WERI-Rb-1 (cell line): ENCODE measurements at regions not wholly inside any gene's neighbourhood (a gene's known extent, or its start where the extent isn't known, plus 50 kb on each side); places are given as distances from the start of the nearest gene placed in this dataset.

Experiments
- DNase-seq: peaks from one replicate; pipeline ENCODE4 v3.0.0-alpha.2; 2020
- H3K27ac ChIP-seq: fragments of 250-450 bp; sonication (Bioruptor Pico); 2 replicates; pipeline ENCODE4 v1.5.1; 2020; ENCODE audit warnings: mild to moderate bottlenecking, moderate library complexity
- H3K27me3 ChIP-seq: fragments of 250-450 bp; sonication (Bioruptor Pico); 2 replicates; pipeline ENCODE4 v1.5.1; 2021; ENCODE audit warnings: mild to moderate bottlenecking, low read depth, moderate library complexity; ENCODE audit not compliant: insufficient read depth, severe bottlenecking
- H3K36me3 ChIP-seq: fragments of 250-450 bp; sonication (Bioruptor Pico); 2 replicates; pipeline ENCODE4 v1.5.1; 2020; ENCODE audit warnings: mild to moderate bottlenecking, moderate library complexity
- H3K4me3 ChIP-seq: 2 replicates; pipeline ENCODE4 v1.5.1; 2011; ENCODE audit warnings: low read depth, mild to moderate bottlenecking, control low read depth, low read length
- H3K9me3 ChIP-seq: fragments of 250-450 bp; sonication (Bioruptor Pico); 2 replicates; pipeline ENCODE4 v1.5.1; 2021; ENCODE audit warnings: mild to moderate bottlenecking, moderate library complexity; ENCODE audit not compliant: severe bottlenecking
- CTCF ChIP-seq: IDR thresholded peaks from 2 replicates; pipeline ENCODE4 v1.5.1; 2011; ENCODE audit warnings: low read depth, mild to moderate bottlenecking, control low read depth, inconsistent platforms, low read length

GRCh38 chr4:157803845-157804521 is 368.8 kb downstream of the GASK1B start:
- DNase-seq, result no peak
- Histone ChIP-seq H3K27me3 (no peaks in the 10 kb centered on the region), H3K4me3 (no peak overlapping the region), H3K9me3 (no peaks in the 10 kb centered on the region), H3K27ac (no peak overlapping the region), H3K36me3 (no peaks in the 10 kb centered on the region)
- no peak for TF ChIP-seq CTCF

GRCh38 chr4:157803421-157803820 is 369.4 kb downstream of the GASK1B start:
- no peak for DNase-seq
- Histone ChIP-seq H3K27ac (no peak overlapping the region), H3K27me3 (no peaks in the 10 kb centered on the region), H3K36me3 (no peaks in the 10 kb centered on the region), H3K9me3 (no peaks in the 10 kb centered on the region), H3K4me3 (no peak overlapping the region)
- no peak for TF ChIP-seq CTCF

- Histone ChIP-seq H3K4me3 (no peak overlapping the region), H3K36me3 (no peaks in the 10 kb centered on the region), H3K27ac (no peak overlapping the region), H3K9me3 (no peaks in the 10 kb centered on the region), H3K27me3 (no peaks in the 10 kb centered on the region)
- no peak for TF ChIP-seq CTCF
- no peak for DNase-seq
Observed at GRCh38 chr4:157795495-157795894, 377.3 kb downstream of the GASK1B start.

GRCh38 chr4:157792716-157793115 is 380.1 kb downstream of the GASK1B start:
- Histone ChIP-seq H3K27me3 (no peaks in the 10 kb centered on the region), H3K36me3 (no peaks in the 10 kb centered on the region), H3K4me3 (no peak overlapping the region), H3K9me3 (no peaks in the 10 kb centered on the region), H3K27ac (no peak overlapping the region)
- no peak for DNase-seq
- TF ChIP-seq CTCF, result no peak

GRCh38 chr4:157791236-157791635 is 381.6 kb downstream of the GASK1B start:
- no peaks in the 10 kb centered on the region for H3K27me3 ChIP-seq
- no peak overlapping the region for H3K4me3 ChIP-seq
- H3K27ac ChIP-seq, result no peak overlapping the region
- no peak for TF ChIP-seq CTCF
- no peaks in the 10 kb centered on the region for H3K9me3 ChIP-seq
- H3K36me3 ChIP-seq, result no peaks in the 10 kb centered on the region
- DNase-seq, result no peak

GRCh38 chr4:157787618-157788017 is 385.2 kb downstream of the GASK1B start:
- TF ChIP-seq CTCF, result no peak

More at GRCh38 chr4:157787618-157788017, 385.2 kb downstream of the GASK1B start:
- H3K9me3 ChIP-seq, result no peaks in the 10 kb centered on the region
- no peak overlapping the region for H3K4me3 ChIP-seq
- H3K36me3 ChIP-seq, result no peaks in the 10 kb centered on the region
- H3K27me3 ChIP-seq, result no peaks in the 10 kb centered on the region
- DNase-seq, result no peak
- no peak overlapping the region for H3K27ac ChIP-seq
